ENCODE measurements at regions not wholly inside any gene's neighbourhood (a gene's known extent, or its start where the extent isn't known, plus 50 kb on each side); places are given as distances from the start of the nearest gene placed in this dataset.

GRCh38 chr15:38782156-38782555, 217.5 kb upstream of the RASGRP1 start:
- no peak overlapping the region for H3K9ac ChIP-seq (replicated peaks in 1 of 4; ENCODE audit: extremely low read depth in 1 of 4, low read depth in 3 of 4, low read length in 3 of 4)
- H2AK5ac ChIP-seq (ENCODE audit: low read depth, low read length), result no peak overlapping the region
- no peak overlapping the region for H3K14ac ChIP-seq (ENCODE audit: insufficient read length)
- no peak overlapping the region for H3K23ac ChIP-seq (ENCODE audit: insufficient read length)
- H2BK12ac ChIP-seq (ENCODE audit: low read depth, low read length), result no peak overlapping the region
- no peak overlapping the region for H4K5ac ChIP-seq (ENCODE audit: insufficient read length, low read depth, low read length)
- H3K27me3 ChIP-seq (replicated peaks in 1 of 4; ENCODE audit: control insufficient read depth in 3 of 4, extremely low read depth in 1 of 4, insufficient read depth in 3 of 4, low read length in 3 of 4), result no peaks in the 10 kb centered on the region
- H4K20me1 ChIP-seq (replicated peaks in 1 of 2; ENCODE audit: control insufficient read depth in 1 of 2, insufficient read depth in 2 of 2, low read length in 2 of 2), result no peaks in the 10 kb centered on the region
- H3K27ac ChIP-seq (ENCODE audit: low read depth, low read length), result no peak overlapping the region
- no peak overlapping the region for H2BK120ac ChIP-seq (replicated peaks; ENCODE audit: low read depth, low read length)
- H3K18ac ChIP-seq (ENCODE audit: extremely low read depth, low read length), result no peak overlapping the region
- H3K4me1 ChIP-seq (replicated peaks in 1 of 4; ENCODE audit: control insufficient read depth in 3 of 4, insufficient read depth in 4 of 4, low read length in 3 of 4), result no peaks in the 10 kb centered on the region
- 100% methylated on average over 1 of the region's 1 CpG; no CpG with 5 or more reads in 1 of the 2 experiments for WGBS, 2 experiments (ENCODE audit: extremely low coverage in 1 of 2, insufficient coverage in 1 of 2, insufficient read length in 1 of 2, insufficient replicate concordance in 2 of 2, low coverage in 1 of 2, low lambda C conversion rate in 2 of 2, missing lambda C conversion rate in 1 of 2)
- no peak overlapping the region for H3K4me2 ChIP-seq (ENCODE audit: insufficient read depth in 1 of 2, low read depth in 2 of 2, low read length in 2 of 2)
- no peak for DNase-seq (ENCODE audit: low read depth in 1 of 2, low spot score in 2 of 2)
- H3K4me3 ChIP-seq (ENCODE audit: extremely low read depth in 1 of 4, insufficient read depth in 2 of 4, low read depth in 3 of 4, low read length in 4 of 4), result no peak overlapping the region
- H3K9me3 ChIP-seq (ENCODE audit: insufficient read depth in 2 of 2, low read depth in 1 of 2, low read length in 1 of 2), result peaks cover 9 to 14% of the 10 kb centered on the region in 2 experiments; a peak in 3 of 4 replicates
- no peak overlapping the region for H2BK20ac ChIP-seq (ENCODE audit: low read length)
- ChIA-PET POLR2A (ENCODE audit: partially characterized antibody) (no interaction called here), CTCF (ENCODE audit: partially characterized antibody) (no interaction called here)
- H3K79me2 ChIP-seq (ENCODE audit: control insufficient read depth in 1 of 2, insufficient read depth in 2 of 2, low read length in 2 of 2), result no peaks in the 10 kb centered on the region
- no peaks in the 10 kb centered on the region for H3K79me1 ChIP-seq (ENCODE audit: low read depth, low read length)
- no peak overlapping the region for H2AFZ ChIP-seq (ENCODE audit: low read length)
- H3K23me2 ChIP-seq (ENCODE audit: low read depth, low read length), result no peaks in the 10 kb centered on the region
- H2BK5ac ChIP-seq (ENCODE audit: low read depth, low read length), result no peak overlapping the region
- H4K8ac ChIP-seq (ENCODE audit: extremely low read depth, insufficient read depth, low read length), result no peak overlapping the region
- H3K36me3 ChIP-seq (ENCODE audit: control insufficient read depth in 2 of 4, insufficient read depth in 4 of 4, low read length in 3 of 4), result no peaks in the 10 kb centered on the region
- peak; percentile 24 for FAIRE-seq
- H4K91ac ChIP-seq (replicated peaks; ENCODE audit: insufficient read length, low read length), result no peak overlapping the region
- no peak overlapping the region for H3K56ac ChIP-seq (replicated peaks; ENCODE audit: insufficient read length, low read depth, low read length)
- no peak overlapping the region for H2BK15ac ChIP-seq (ENCODE audit: low read length)
- H3K4ac ChIP-seq (replicated peaks; ENCODE audit: insufficient read length, low read depth, low read length), result no peak overlapping the region
- TF ChIP-seq RBBP5 (IDR thresholded peaks at IDR 0.05; ENCODE audit: borderline replicate concordance, low read depth, low read length) (no peak), BRCA1 (IDR thresholded peaks at IDR 0.05; ENCODE audit: low read depth, low read length) (no peak), CREB1 (IDR thresholded peaks at IDR 0.05) (no peak), NRF1 (IDR thresholded peaks at IDR 0.05; ENCODE audit: low read depth, low read length) (no peak), CBX8 (IDR thresholded peaks at IDR 0.05; ENCODE audit: borderline replicate concordance, low read depth, low read length) (no peak), CTCF (IDR thresholded peaks at IDR 0.05; ENCODE audit: control extremely low read depth in 1 of 3, insufficient read depth in 1 of 3, low read depth in 1 of 3, low read length in 3 of 3) (no peak), HDAC2 (IDR thresholded peaks at IDR 0.05; ENCODE audit: borderline replicate concordance in 1 of 2, low read depth in 2 of 2, low read length in 2 of 2) (no peak), KDM4A (IDR thresholded peaks at IDR 0.05; ENCODE audit: low read depth, low read length, severe bottlenecking) (no peak), SUZ12 (IDR thresholded peaks at IDR 0.05; ENCODE audit: low read length) (no peak), SIN3A (conservative IDR thresholded peaks at IDR 0.05 in 1 of 2, IDR thresholded peaks at IDR 0.05 in 1 of 2; ENCODE audit: low read depth in 1 of 2, low read length in 2 of 2) (no peak), SIX5 (IDR thresholded peaks at IDR 0.05; ENCODE audit: low read depth, low read length) (no peak), EGR1 (IDR thresholded peaks at IDR 0.05; ENCODE audit: borderline replicate concordance, low read depth, low read length) (no peak)
